H1 (cell line): ENCODE measurements at regions not wholly inside any gene's neighbourhood (a gene's known extent, or its start where the extent isn't known, plus 50 kb on each side); places are given as distances from the start of the nearest gene placed in this dataset.

ENCODE experiments used
- BACH1 ChIP-seq: IDR thresholded peaks from 2 replicates; pipeline ENCODE4 v1.6.1; 2012; ENCODE audit warnings: low read length, improper control_type of control experiment
- KDM1A ChIP-seq: fragments of 200-600, 300-600 bp; sonication (generic); IDR thresholded peaks from 2 replicates; pipeline ENCODE4 v1.7.1; 2016; ENCODE audit warnings: mild to moderate bottlenecking, low read length, borderline replicate concordance
- TAF7 ChIP-seq: optimal IDR thresholded peaks from 2 replicates; pipeline ENCODE3; 2011; ENCODE audit warnings: low read depth, mild to moderate bottlenecking, inconsistent platforms, low read length, moderate library complexity, borderline replicate concordance
- TF ChIP-seq, protein P1 (sequence below): fragments of 300-600 bp; sonication (generic); IDR thresholded peaks from 2 replicates; pipeline ENCODE4 v1.7.1; 2012; ENCODE audit warnings: low read length, moderate library complexity, mild to moderate bottlenecking, inconsistent platforms; ENCODE audit not compliant: insufficient replicate concordance
- TF ChIP-seq, protein P2 (sequence below), 3 experiments: IDR thresholded peaks; 1 replicate in 2 of 3; 2 replicates in 1 of 3; pipeline versions ENCODE4 v1.5.1 to v1.6.1; 2011; ENCODE audit warnings: low read length in 3 of 3, mild to moderate bottlenecking in 3 of 3, inconsistent platforms in 2 of 3, low read depth in 1 of 3, moderate library complexity in 1 of 3; ENCODE audit not compliant: insufficient read depth in 1 of 3; ENCODE audit errors: control extremely low read depth in 1 of 3

DNA sequence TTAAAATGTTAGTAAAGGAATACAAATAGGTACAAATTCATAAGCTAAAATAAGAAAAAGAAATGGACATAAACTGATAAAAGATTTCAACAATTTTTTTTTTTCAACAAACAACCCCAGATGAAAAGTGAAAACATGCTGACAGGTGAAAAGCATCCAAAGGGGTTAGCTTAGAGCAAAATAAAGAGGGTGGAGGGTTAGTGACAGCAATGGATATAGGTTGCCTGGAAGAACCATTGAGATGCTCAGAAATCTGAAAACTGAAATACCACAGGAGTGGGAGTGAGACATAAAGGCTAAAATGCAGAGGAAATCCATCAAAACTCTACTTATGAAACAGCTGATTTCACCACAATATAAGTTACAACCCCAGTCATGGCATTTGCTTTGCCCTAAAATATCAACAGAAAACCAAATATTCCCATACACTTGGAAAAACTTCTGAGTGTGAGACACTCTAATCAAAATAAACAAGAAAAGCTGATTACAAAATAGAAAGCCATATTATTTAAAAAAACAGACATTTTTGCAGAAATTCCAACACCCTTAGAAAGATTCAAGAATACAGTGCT, 136.3 kb upstream of the PLEKHG7 start (continued):
- TF ChIP-seq, protein P1, sequence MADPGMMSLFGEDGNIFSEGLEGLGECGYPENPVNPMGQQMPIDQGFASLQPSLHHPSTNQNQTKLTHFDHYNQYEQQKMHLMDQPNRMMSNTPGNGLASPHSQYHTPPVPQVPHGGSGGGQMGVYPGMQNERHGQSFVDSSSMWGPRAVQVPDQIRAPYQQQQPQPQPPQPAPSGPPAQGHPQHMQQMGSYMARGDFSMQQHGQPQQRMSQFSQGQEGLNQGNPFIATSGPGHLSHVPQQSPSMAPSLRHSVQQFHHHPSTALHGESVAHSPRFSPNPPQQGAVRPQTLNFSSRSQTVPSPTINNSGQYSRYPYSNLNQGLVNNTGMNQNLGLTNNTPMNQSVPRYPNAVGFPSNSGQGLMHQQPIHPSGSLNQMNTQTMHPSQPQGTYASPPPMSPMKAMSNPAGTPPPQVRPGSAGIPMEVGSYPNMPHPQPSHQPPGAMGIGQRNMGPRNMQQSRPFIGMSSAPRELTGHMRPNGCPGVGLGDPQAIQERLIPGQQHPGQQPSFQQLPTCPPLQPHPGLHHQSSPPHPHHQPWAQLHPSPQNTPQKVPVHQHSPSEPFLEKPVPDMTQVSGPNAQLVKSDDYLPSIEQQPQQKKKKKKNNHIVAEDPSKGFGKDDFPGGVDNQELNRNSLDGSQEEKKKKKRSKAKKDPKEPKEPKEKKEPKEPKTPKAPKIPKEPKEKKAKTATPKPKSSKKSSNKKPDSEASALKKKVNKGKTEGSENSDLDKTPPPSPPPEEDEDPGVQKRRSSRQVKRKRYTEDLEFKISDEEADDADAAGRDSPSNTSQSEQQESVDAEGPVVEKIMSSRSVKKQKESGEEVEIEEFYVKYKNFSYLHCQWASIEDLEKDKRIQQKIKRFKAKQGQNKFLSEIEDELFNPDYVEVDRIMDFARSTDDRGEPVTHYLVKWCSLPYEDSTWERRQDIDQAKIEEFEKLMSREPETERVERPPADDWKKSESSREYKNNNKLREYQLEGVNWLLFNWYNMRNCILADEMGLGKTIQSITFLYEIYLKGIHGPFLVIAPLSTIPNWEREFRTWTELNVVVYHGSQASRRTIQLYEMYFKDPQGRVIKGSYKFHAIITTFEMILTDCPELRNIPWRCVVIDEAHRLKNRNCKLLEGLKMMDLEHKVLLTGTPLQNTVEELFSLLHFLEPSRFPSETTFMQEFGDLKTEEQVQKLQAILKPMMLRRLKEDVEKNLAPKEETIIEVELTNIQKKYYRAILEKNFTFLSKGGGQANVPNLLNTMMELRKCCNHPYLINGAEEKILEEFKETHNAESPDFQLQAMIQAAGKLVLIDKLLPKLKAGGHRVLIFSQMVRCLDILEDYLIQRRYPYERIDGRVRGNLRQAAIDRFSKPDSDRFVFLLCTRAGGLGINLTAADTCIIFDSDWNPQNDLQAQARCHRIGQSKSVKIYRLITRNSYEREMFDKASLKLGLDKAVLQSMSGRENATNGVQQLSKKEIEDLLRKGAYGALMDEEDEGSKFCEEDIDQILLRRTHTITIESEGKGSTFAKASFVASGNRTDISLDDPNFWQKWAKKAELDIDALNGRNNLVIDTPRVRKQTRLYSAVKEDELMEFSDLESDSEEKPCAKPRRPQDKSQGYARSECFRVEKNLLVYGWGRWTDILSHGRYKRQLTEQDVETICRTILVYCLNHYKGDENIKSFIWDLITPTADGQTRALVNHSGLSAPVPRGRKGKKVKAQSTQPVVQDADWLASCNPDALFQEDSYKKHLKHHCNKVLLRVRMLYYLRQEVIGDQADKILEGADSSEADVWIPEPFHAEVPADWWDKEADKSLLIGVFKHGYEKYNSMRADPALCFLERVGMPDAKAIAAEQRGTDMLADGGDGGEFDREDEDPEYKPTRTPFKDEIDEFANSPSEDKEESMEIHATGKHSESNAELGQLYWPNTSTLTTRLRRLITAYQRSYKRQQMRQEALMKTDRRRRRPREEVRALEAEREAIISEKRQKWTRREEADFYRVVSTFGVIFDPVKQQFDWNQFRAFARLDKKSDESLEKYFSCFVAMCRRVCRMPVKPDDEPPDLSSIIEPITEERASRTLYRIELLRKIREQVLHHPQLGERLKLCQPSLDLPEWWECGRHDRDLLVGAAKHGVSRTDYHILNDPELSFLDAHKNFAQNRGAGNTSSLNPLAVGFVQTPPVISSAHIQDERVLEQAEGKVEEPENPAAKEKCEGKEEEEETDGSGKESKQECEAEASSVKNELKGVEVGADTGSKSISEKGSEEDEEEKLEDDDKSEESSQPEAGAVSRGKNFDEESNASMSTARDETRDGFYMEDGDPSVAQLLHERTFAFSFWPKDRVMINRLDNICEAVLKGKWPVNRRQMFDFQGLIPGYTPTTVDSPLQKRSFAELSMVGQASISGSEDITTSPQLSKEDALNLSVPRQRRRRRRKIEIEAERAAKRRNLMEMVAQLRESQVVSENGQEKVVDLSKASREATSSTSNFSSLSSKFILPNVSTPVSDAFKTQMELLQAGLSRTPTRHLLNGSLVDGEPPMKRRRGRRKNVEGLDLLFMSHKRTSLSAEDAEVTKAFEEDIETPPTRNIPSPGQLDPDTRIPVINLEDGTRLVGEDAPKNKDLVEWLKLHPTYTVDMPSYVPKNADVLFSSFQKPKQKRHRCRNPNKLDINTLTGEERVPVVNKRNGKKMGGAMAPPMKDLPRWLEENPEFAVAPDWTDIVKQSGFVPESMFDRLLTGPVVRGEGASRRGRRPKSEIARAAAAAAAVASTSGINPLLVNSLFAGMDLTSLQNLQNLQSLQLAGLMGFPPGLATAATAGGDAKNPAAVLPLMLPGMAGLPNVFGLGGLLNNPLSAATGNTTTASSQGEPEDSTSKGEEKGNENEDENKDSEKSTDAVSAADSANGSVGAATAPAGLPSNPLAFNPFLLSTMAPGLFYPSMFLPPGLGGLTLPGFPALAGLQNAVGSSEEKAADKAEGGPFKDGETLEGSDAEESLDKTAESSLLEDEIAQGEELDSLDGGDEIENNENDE = no peak
- TF ChIP-seq BACH1 = no peak
- TF ChIP-seq, protein P2, sequence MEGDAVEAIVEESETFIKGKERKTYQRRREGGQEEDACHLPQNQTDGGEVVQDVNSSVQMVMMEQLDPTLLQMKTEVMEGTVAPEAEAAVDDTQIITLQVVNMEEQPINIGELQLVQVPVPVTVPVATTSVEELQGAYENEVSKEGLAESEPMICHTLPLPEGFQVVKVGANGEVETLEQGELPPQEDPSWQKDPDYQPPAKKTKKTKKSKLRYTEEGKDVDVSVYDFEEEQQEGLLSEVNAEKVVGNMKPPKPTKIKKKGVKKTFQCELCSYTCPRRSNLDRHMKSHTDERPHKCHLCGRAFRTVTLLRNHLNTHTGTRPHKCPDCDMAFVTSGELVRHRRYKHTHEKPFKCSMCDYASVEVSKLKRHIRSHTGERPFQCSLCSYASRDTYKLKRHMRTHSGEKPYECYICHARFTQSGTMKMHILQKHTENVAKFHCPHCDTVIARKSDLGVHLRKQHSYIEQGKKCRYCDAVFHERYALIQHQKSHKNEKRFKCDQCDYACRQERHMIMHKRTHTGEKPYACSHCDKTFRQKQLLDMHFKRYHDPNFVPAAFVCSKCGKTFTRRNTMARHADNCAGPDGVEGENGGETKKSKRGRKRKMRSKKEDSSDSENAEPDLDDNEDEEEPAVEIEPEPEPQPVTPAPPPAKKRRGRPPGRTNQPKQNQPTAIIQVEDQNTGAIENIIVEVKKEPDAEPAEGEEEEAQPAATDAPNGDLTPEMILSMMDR (IDR thresholded peaks at IDR 0.05; ENCODE audit: control extremely low read depth in 1 of 3, insufficient read depth in 1 of 3, low read depth in 1 of 3, low read length in 3 of 3) = no peak
- no peak for TF ChIP-seq TAF7
- no peak for TF ChIP-seq KDM1A
